ENCODE measurements at regions not wholly inside any gene's neighbourhood (a gene's known extent, or its start where the extent isn't known, plus 50 kb on each side); places are given as distances from the start of the nearest gene placed in this dataset.
"Not testable (repeated sequence)": the region's sequence is repeated elsewhere in the genome, so short reads cannot be mapped to it uniquely, and the experiment has no call there.

DNA sequence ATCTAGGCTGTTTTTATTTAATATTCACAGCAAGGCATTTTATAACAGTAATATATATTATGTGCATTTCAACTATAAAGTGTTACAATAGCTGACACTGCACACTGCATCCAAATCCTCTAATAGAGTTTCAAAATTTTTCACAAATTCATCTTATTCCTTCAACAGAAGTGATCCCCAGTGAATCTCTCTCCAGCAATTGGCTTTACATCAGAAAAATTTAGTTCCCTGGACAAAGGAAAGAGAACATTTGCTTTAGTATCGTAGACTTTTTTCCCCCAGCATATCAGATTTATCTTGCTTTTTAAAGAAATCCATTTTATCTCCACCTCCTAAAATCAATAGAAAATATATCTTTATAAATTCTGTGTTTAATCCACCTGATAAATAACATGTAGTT, 868.6 kb downstream of the TBL1XR1 start:
- DNase-seq (ENCODE audit: low spot score), result no peak

DNA sequence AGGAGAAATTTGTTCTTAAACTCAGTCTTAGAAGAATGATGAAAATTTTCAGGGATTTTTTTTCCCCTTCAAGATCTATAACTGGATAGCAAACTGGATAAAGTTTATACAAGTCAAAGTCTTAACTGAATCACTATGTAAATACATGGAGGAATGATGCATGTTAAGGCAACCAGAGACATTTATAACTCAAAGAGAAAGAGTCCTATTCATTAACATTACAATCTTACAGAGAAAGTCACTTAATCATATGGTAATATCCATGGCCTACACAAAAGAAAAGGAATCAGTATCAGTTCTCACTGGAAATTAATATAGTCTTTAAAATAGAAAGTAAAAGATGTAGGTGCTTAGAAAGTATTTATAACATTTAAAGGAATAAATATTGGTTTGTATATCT, 869.1 kb downstream of the TBL1XR1 start:
- peak; percentile 14 for DNase-seq (ENCODE audit: low spot score)

DNA sequence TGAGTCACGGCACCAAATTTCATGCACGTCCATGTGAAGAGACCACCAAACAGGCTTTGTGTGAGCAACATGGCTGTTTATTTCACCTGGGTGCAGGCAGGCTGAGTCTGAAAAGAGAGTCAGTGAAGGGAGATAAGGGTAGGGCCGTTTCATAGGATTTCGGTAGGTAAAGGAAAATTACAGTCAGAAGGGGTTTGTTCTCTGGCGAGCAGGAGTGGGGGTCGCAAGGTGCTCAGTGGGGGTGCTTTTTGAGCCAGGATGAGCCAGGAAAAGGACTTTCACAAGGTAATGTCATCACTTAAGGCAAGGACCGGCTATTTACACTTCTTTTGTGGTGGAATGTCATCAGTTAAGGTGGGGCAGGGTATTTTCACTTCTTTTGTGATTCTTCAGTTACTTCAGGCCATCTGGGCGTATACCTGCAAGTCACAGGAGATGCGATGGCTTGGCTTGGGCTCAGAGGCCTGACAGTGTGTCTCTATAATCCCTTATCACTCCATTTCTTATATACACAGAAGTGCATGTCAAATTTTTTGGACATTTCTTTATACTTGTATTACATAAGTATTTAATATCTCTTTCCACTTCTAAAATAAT, 870.3 kb downstream of the TBL1XR1 start:
- not testable (repeated sequence) for DNase-seq (ENCODE audit: low spot score)

DNA sequence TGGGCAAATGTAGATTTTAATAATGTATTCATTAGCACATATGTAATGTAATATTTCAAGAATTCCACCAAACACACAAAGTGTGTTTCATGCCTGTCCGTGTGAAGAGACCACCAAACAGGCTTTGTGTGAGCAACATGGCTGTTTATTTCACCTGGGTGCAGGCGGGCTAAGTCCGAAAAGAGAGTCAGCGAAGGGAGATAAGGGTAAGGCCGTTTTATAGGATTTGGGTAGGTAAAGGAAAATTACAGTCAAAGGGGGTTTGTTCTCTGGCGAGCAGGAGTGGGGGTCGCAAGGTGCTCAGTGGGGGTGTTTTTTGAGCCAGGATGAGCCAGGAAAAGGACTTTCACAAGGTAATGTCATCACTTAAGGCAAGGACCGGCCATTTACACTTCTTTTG, 875.8 kb downstream of the TBL1XR1 start:
- DNase-seq (ENCODE audit: low spot score), result not testable (repeated sequence)

DNA sequence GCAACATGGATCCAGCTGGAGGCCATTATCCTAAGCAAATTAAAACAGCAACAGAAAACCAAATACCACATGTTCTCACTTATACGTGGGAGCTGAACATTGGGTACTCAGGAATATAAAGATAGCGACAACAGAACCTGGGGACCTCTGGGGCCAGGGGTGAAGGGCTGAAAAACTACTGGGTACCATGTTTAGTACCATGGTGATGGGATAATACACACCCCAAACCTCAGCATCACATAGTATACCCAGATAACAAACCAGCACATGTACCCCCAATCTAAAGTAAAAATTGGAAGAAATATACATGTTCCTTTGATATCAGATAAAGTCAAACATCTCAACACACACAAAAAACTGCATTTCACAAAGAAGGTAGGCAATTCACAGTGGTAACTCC, 876.2 kb downstream of the TBL1XR1 start:
- DNase-seq (ENCODE audit: low spot score), result no peak

DNA sequence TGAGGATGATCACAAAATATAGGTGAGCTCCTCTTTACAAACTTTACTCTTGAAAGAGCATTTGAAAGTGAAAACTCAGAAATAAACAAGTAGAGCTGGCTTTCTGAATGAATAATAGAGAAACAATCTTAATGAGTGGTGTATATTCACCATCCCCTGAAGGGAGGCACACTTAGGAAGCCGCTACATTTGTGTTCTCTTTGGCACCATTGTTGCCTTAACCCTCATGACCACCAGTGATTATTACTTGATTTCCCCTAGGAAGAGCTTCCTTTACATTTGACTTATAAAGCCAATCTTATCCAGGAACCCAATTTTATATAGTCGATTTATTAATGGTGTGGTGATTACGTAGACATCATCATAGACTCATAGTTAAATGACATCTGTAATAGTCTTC, 883.9 kb downstream of the TBL1XR1 start:
- DNase-seq (ENCODE audit: low spot score), result no peak

DNA sequence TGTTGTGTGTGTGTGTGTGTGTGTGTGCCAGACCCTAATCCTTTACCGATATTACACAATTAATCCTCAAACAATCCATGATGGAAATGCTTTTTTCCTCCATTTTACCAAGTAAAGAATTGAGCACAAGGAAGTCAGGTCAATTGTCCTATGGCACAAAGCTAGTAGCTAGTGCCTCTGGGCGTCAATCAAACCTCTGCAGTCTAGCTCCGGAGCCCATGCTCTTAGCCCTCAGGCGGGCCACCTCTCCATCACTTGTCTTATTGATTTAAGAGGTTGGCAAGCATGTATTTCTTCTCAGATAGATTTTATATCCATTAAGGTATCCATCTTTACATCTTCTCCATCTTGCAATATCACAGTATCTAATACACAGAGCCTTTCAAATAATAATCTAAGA, 886.6 kb downstream of the TBL1XR1 start:
- no peak for DNase-seq (ENCODE audit: low spot score)

DNA sequence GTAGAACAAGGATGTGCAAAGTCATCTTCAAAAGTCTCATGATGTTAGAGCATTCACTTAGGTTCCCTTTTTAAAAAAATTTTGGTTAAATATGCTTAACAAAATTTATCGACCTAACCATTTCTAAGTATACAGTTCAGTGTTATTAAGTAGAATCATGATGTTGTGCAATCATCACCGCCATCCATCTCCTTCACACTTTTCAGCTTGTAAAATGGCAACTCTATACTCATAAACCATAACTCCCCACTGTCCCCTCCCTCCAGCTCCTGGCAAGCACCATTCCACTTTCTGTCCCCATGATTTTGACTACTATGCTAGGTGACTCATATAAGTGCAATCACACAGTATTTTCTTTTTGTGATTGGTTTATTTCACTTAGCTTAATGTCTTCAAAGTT, 895.0 kb downstream of the TBL1XR1 start:
- DNase-seq (ENCODE audit: low spot score), result no peak

DNA sequence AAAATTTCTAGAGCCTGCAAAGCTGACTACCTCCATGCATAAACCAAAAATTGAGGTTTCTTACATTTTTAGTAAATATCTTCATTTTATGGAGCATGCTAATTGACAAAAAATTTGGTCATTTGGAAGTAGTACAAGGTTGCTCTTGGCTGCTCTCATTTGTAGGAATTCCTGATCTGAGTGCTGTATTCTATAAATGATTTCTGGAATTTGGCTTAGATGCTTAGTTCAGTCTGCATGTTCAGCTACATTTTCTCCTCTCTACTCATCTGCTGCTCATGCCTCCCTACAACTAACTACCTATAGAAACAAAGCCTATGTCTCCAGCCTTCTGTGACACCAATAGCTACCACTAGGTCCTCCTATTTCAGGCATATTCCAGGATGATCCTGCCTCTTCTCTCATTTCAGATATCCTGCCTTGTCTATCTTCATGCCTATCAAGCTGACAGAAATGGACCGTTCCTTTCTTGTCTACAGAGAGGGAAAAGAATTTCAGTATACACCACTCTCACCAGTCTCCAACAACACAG, 901.1 kb downstream of the TBL1XR1 start:
- no peak for DNase-seq (ENCODE audit: low spot score)

DNA sequence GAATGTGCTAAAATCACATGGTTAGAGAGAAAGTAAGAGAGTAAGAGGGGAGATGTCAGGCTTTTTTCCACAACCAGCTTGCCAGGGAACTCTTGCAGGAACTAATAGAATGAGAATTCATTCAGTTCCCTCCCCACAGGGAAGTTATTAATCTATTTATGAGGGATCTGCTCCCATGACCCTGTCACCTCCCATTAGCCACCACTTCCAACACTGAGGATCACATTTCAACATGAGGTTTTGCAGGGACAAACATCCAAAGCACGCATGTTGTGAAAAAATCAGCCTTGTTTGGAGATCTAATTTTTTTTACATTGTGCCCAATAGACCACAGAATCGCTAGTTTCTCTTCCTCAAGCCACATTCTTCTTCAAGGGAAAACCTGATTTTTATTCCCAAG, 904.0 kb downstream of the TBL1XR1 start:
- no peak for DNase-seq (ENCODE audit: low spot score)

DNA sequence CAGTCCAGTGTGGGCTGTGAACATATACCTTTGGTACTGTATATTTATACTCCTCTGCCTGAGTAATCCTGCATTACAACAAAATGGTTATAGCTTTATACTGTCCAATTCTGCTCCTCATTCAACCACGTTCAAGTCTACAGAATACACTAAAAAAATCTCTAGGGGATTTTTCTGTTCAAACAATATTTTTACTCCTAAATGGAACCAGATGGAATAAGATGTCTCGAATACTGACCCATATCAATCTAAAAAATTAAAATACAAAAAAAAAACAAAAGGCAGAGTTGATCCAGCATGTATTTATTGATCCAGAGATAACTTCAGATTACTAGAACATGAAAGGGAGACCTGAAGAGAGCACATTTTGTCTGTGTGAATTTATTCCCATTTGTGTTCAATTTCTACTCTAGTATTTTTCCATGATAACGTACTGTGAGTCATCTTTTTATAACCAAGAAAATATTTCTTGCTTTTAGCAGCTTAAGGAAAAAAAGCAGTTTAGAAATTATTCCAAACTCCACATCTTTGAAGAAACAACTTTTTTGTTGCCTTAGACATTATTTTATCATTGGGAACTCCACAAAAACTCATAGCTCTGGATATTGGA, 910.7 kb downstream of the TBL1XR1 start:
- no peak for DNase-seq (ENCODE audit: low spot score)

DNA sequence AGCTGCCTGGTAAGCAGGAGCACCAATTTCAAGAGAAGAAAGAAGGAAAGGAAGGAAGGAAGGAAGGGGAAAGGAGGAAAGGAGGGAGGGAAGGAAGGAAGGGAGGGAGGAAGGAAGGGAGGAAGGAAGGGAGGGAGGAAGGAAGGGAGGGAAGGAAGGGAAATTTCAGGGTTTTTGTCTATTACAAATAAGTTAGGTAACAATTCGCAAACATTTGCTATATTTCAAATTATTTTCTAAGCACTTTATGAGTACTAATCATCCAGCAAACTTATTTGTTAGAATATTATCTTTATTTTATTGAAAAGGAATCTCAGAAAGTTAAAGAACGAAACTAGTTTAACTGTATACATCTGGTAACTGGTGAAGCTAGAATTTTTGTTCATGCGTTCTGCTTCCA, 921.7 kb downstream of the TBL1XR1 start:
- DNase-seq (ENCODE audit: low spot score), result no peak

DNA sequence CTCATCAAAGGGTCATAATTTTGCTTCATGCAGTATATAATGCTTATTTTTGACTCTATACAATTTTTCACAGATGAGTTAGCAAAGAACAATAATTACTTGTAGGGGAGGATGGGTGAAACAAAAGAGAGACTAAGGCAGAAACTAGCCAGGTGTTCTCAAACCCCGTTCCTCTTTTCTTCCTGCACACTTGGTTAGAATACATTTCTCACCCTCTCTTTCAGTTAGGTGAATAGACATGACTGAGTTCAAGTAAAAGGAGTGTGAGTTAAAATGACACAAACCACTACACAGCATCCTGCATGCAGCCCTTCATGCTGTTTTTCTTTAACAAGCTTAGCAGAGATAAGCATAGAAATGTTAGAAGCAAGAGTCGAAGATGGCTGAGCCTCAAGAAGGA, 922.2 kb downstream of the TBL1XR1 start:
- no peak for DNase-seq (ENCODE audit: low spot score)

DNA sequence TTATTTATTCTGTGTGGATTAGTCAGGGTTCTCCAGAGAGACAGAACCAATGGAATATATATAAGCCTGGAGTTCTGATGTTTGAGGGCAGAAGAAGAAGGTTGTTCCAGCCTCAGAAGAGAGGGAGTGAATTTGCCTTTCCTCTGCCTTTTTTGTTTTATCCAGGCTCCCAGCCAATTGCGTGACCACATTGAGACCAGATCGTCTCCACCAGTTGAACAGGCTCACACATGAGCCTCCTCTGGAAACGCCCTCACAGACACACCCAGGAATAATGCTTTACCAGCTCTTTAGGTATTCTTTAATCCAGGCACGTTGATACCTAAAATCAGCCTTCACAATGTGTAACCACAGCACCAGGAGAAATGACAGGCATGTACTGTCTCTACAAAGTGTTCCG, 923.1 kb downstream of the TBL1XR1 start:
- DNase-seq (ENCODE audit: low spot score), result no peak

DNA sequence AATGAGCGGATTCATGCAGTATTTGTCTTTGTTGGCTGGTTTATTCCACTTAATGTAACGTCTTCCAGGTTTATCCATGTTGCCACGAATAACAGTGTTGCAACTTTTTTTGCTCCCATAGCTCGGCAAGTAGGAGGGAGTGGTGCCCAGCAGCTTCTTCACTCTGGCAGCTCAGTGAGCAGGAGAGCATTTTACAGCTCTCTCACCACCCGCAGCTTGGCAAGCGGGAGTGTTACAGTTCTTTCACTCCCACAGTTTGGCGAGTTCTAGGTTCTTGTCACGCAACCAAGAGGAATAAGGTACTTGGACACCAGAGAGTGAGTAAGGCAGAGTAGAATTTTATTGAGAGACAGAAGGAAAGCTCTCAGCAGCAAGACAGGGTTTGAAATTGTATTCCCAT, 935.2 kb downstream of the TBL1XR1 start:
- no peak for DNase-seq (ENCODE audit: low spot score)

DNA sequence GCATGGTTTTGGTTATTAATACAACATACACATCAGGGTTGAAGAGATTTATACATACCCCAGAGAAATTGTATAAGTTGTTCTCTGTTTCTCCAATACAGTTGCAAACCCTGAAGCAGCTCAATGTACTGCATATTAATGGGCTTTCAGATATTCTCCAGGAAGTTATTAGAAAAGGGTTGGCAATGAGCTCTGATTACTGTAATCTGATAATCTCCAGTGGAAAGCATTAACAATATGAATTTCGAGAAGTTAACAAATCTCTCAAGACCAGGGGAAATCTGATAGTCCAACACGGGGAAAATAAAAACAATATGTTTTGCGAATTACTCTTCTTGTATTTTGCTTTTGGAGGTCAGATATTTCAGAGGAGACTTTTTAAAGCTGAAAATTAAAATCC, 950.1 kb downstream of the TBL1XR1 start:
- no peak for DNase-seq (ENCODE audit: low spot score)

DNA sequence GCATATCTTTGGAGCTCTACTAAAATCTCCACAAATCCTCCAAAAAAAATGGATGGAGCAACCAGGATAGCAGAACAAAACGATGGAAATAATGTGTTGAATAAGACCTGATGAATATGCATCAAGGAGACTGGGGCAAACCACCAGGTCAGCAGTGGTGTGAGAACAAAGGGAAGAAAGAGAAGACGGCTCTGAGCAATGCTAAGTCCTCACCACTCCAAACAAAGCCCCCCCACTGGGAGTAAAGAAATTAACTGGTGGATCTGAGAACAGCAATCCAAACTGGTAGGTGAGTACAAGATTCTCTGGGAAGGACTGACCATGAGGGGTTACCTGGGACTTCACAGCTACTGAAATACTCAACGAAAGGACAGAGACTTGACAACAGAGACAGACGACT, 977.3 kb downstream of the TBL1XR1 start:
- no peak for DNase-seq (ENCODE audit: low spot score)

DNA sequence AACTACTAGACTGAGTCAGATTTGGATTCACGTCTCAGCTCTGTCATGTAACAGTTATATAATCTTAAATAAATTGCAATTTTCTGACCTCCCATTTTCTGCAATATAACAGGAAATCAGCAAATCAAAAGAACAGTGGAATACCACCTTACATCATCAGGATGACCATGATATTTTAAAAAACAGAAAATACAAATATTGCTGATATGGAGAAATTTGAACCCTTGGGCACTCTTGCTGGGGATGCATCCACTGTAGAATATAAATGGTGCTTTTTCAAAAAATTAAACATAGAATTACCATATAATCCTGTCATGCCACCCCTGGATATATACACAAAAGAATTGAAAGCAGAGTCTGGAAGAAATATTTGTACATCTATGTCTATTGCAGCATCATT, 982.5 kb downstream of the TBL1XR1 start:
- no peak for DNase-seq (ENCODE audit: low spot score)

DNA sequence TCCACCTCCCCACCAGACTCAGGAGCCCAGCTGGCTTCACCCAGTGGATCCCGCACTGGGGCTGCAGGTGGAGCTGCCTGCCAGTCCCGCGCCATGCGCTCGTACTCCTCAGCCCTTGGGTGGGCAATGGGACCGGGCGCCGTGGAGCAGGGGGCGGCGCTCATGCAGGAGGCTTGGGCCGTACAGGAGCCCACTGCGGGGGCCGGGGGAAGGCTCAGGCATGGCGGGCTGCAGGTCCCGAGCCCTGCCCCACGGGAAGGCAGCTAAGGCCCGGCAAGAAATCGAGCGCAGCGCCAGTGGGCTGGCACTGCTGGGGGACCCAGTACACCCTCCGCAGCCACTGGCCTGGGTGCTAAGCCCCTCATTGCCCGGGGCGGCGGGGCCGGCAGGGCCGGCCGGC, 984.0 kb downstream of the TBL1XR1 start:
- DNase-seq (ENCODE audit: low spot score), result not testable (repeated sequence)

DNA sequence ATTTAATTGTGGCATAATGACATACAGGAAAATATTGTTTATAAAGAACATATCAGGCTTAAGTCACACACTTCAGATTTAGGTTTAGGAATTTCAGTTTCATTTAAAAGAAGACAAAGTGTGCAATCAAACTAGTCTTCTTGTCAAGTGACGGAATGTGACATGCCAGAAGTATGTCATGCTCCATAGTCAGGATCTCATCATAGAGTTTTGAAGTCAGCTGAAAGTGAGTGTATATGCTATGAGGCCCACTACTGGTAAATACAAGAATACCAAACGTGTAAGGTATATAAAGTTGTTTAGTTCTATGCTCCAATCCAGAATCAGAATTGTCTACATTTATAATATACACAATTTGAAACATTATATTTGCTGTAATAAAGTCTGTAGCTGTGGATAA, 988.4 kb downstream of the TBL1XR1 start:
- DNase-seq (ENCODE audit: low spot score), result no peak

DNA sequence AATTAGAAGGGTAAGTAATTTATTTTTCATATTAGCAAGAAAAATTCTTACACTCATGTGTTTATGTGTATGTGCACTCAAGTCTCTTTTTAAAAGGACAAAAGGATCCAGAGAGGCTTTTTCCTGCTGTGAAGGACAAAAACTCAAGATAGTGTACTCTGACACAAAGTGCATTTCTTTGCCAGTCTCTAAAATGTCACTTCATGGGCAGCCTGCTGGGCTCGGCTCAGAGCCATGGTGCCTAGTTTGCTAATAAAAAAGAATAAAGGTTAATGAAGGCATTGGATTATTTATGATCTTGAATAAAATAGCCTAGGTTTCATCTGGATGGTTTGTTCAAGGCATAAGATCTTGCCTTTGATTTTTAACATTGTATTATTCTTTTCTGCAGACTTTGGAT, 989.0 kb downstream of the TBL1XR1 start:
- DNase-seq (ENCODE audit: low spot score), result no peak

DNA sequence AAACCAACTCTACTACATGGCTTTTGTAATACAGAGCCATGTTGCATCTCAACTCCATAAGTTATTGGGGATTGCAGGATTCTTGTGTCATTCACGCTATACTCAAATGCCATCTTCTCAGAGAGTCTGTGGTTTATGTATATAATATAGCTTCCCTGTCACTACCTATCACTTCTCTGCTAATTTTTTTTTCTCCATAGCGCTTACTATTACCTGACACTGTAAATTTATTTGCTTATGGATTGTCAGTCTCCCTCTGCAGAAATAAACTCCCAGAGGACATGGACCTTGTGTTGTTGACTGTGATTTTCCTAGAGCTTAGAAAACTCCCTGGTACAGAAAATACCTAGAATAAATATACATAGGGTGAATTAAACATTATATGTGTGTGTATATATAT, 990.5 kb downstream of the TBL1XR1 start:
- no peak for DNase-seq (ENCODE audit: low spot score)

DNA sequence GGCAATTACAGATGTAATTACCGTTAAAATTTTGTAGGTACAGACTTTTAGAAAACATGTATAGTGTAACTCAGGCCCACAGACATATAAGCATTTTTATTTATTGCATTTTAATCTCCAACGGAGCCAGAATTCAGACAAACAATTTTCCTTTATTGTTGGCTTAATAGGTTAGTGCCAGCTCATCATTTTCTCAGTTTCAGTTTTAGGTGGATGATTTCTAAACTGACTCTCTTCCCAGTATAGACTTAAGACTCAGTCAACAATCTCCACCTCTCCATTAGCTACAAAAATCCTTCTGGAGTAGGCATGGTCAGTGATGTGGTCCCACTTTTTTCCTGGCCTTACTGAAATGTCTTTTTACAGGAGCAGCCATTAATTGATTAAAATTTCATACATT, 994.6 kb downstream of the TBL1XR1 start:
- no peak for DNase-seq (ENCODE audit: low spot score)

DNA sequence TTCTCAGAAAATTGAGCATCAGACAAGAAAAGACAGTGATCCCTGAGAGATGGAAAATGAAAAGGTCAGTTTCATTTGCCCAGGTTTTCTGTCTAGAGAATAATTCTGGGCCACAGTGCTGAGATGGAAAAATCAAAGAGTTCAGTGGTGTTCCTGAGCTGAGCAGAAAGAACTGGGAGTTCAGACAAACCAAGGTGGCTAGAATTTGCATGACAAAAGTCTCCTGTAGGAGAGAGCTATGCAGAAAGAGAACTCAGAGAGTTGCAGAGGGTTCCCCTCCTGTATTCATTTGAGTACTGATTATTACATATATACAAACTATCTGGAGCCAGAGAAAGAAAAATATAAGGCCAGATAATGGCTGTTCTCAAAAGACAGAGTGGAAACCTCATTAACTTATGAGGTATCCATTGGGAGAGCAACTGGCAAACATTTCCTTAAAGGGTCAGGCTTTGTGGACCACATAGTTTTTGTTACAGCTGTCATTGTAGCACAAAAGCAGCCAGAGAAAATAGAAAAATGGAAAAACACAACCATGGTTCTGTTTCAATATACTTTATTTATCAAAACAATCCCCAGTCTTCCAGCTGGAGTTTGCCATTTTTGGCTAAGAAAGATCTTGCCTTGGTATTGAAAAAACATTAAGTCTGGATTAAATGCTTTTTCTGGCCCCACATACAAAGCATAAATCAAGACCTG, 1004.1 kb downstream of the TBL1XR1 start:
- DNase-seq (ENCODE audit: low spot score), result no peak

Data from COLO829 (cell line).